Psoas muscle (tissue), 7 donors: ENCODE measurements at regions not wholly inside any gene's neighbourhood (a gene's known extent, or its start where the extent isn't known, plus 50 kb on each side); places are given as distances from the start of the nearest gene placed in this dataset.

ENCODE experiments used
- ATAC-seq, 4 donors: fragments of 200-7000 bp; cut with Tn5 transposase; one replicate each; pipeline ENCODE4 v1.9.1; 2020; ENCODE audit warnings: moderate library complexity in 3 of 4, mild to moderate bottlenecking in 2 of 4
- DNase-seq, 2 donors: peaks; one replicate each; pipeline ENCODE4 v3.0.0-alpha.2; 2020
- H3K27ac ChIP-seq: fragments of 200-600 bp; one replicate; pipeline ENCODE4 v1.8.0; 2022
- H3K27me3 ChIP-seq, 3 donors: fragments of 200-600 bp in 1 of 3; one replicate each; pipeline versions ENCODE4 v1.6.1 to v1.8.0; 2013 to 2022; ENCODE audit warnings: low read length in 2 of 3, mild to moderate bottlenecking in 2 of 3, moderate library complexity in 1 of 3; ENCODE audit not compliant: insufficient read depth in 3 of 3
- H3K36me3 ChIP-seq, 2 donors: fragments of 200-600 bp in 1 of 2; one replicate each; pipeline versions ENCODE4 v1.6.1 to v1.8.0; 2013 to 2022; ENCODE audit warnings: low read depth in 1 of 2, mild to moderate bottlenecking in 1 of 2, moderate library complexity in 1 of 2; ENCODE audit not compliant: insufficient read depth in 1 of 2
- H3K4me1 ChIP-seq: fragments of 200-600 bp; one replicate; pipeline ENCODE4 v1.8.0; 2022
- H3K4me3 ChIP-seq: fragments of 200-600 bp; one replicate; pipeline ENCODE4 v1.8.0; 2022; ENCODE audit warnings: mild to moderate bottlenecking
- H3K9me3 ChIP-seq: fragments of 200-600 bp; one replicate; pipeline ENCODE4 v1.8.0; 2022
- CTCF ChIP-seq: fragments of 200-600 bp; IDR thresholded peaks from one replicate; pipeline ENCODE4 v1.8.0; 2022; ENCODE audit warnings: antibody characterized with exemption
- WGBS, 3 donors: extraction: QIAGEN DNeasy Blood & Tissue Kit; methylation state at CpG; one replicate each; pipeline versions ENCODE4 v1.1.6 to v1.1.7; 2013; 5-methylcytosine and 5-hydroxymethylcytosine counted together
- intact Hi-C, 2 donors: fragments of 100-400 bp; cut with DNase I; formaldehyde crosslinking; loops; one replicate each; pipeline versions ENCODE4 v1.11.0 to v1.14.2; 2022
- donor health status: healthy with polysubstance abuse.
- donor health status: DM: no; HTN: no; CAD: no; lungs with moderate emphysema.
- donor health status: Bipolar disorder and iron deficiency.
- donor health status: healthy.
- donor health status: DM: yes; HTN: yes; CAD: no.
- donor health status: DM: no; HTN: no; CAD: no.
- donor health status: DM: yes; HTN: yes; CAD: no.

DNA sequence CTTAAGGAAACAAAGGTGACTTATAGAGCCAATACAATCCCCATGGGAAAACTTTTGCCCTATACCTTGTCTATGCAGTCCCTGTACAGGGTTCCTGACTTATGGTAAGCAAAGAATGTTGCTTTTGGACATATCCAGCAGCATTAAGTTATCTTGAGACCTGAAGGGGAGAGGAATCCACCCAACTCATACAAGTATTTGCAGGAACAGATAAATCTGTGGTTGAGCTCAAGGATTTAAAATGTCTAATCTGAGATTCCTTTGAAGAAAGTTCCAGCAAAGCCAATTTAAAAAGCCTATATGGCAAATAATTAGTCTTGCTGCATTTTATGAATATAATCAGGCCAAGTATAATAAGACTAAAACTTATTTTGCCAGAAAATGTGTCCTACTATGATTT, 739.5 kb upstream of the CDH2 start:
- Histone ChIP-seq H3K36me3 (no peaks in the 10 kb centered on the region), H3K27ac (no peak overlapping the region), H3K4me1 (no peaks in the 10 kb centered on the region), H3K4me3 (no peak overlapping the region), H3K27me3 (no peaks in the 10 kb centered on the region), H3K9me3 (peaks cover 1% of the 10 kb centered on the region)
- ATAC-seq, result no peak
- intact Hi-C loops, result no loop called here
- TF ChIP-seq CTCF, result no peak
- no peak for DNase-seq

DNA sequence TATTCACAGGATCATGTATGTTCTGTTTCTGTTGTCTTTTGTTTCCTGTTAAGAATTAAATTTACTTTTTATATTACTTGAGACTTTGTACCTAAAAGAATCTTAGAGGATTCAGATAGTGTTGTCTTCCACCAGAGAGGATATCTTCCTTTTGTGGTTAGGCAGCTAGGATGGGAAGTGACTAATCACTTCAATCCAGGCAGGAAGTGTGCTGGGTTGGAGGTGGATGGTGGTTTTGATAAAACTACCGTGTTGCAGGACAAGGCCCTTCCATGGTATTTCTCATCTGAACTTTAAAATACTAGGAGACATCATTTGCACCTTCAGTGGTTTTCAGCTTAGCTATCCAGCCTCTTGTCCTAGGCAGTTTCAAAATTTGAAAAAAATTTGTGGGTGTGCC, 728.6 kb upstream of the CDH2 start:
- 43 to 59% (median 43%) methylated on average over 1 of the region's 1 CpG for WGBS, 3 donors
- Histone ChIP-seq H3K4me3 (no peak overlapping the region), H3K27ac (no peak overlapping the region), H3K4me1 (no peaks in the 10 kb centered on the region), H3K36me3 (no peaks in the 10 kb centered on the region), H3K27me3 (no peaks in the 10 kb centered on the region), H3K9me3 (no peaks in the 10 kb centered on the region)
- no peak for ATAC-seq
- no peak for DNase-seq
- intact Hi-C loops, result no loop called here
- no peak for TF ChIP-seq CTCF

- H3K9me3 ChIP-seq, result no peaks in the 10 kb centered on the region
- intact Hi-C loops, result no loop called here
- H3K4me3 ChIP-seq, result no peak overlapping the region
- no peak overlapping the region for H3K27ac ChIP-seq
- H3K27me3 ChIP-seq, result no peaks in the 10 kb centered on the region
- no peaks in the 10 kb centered on the region for H3K36me3 ChIP-seq
- WGBS, 3 donors, result 61 to 71% (median 69%) methylated on average over 1 of the region's 1 CpG
- DNase-seq (no peak), ATAC-seq (no peak)
- H3K4me1 ChIP-seq, result no peaks in the 10 kb centered on the region
- no peak for TF ChIP-seq CTCF
Observed at GRCh38 chr18:28904789-28905364, 727.9 kb upstream of the CDH2 start.

- H3K9me3 ChIP-seq, result no peaks in the 10 kb centered on the region
- ATAC-seq, result no peak
- H3K27me3 ChIP-seq, result no peaks in the 10 kb centered on the region
- DNase-seq, result no peak
- H3K27ac ChIP-seq, result no peak overlapping the region
- no peaks in the 10 kb centered on the region for H3K36me3 ChIP-seq
- TF ChIP-seq CTCF, result no peak
- no peaks in the 10 kb centered on the region for H3K4me1 ChIP-seq
- intact Hi-C loops, result no loop called here
- WGBS, 3 donors, result 38 to 97% (median 51%) methylated on average over 1 of the region's 1 CpG
- no peak overlapping the region for H3K4me3 ChIP-seq
Observed at GRCh38 chr18:28903306-28903705, 726.4 kb upstream of the CDH2 start.

DNA sequence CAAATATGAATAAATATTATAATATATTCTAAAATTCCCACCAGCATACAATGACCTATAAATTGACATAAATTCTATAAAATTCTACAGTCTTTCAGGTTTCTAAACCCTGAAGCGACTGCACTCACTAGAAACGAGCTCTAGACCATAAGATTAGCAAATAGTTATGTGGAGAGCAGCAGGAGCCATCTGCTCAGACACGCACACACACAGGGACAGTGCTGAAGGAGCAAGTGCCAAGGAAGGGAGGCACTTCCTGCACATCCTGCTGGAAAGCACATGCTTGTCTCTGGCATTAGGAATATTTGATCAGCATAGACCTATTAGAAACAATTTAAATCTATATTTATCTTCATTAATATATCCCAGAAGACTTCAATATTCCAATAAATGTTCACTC, 713.9 kb upstream of the CDH2 start:
- no peaks in the 10 kb centered on the region for H3K4me1 ChIP-seq
- DNase-seq (no peak), ATAC-seq (no peak)
- peaks cover 9% of the 10 kb centered on the region for H3K9me3 ChIP-seq
- H3K27me3 ChIP-seq, result no peaks in the 10 kb centered on the region
- no peak for TF ChIP-seq CTCF
- H3K4me3 ChIP-seq, result no peak overlapping the region
- intact Hi-C loops, result no loop called here
- WGBS, 3 donors, result 24 to 38% (median 34%) methylated on average over 3 of the region's 3 CpGs
- H3K27ac ChIP-seq, result no peak overlapping the region
- no peaks in the 10 kb centered on the region for H3K36me3 ChIP-seq
